ENCODE measurements at regions not wholly inside any gene's neighbourhood (a gene's known extent, or its start where the extent isn't known, plus 50 kb on each side); places are given as distances from the start of the nearest gene placed in this dataset.

- Histone ChIP-seq H3K79me2 (ENCODE audit: control insufficient read depth in 1 of 2, insufficient read depth in 2 of 2, low read length in 2 of 2) (no peaks in the 10 kb centered on the region), H2BK12ac (ENCODE audit: low read depth, low read length) (no peak overlapping the region), H3K79me1 (ENCODE audit: low read depth, low read length) (no peaks in the 10 kb centered on the region), H4K20me1 (replicated peaks in 1 of 2; ENCODE audit: control insufficient read depth in 1 of 2, insufficient read depth in 2 of 2, low read length in 2 of 2) (no peaks in the 10 kb centered on the region), H2BK15ac (ENCODE audit: low read length) (no peak overlapping the region), H3K27ac (ENCODE audit: low read depth, low read length) (no peak overlapping the region), H3K23ac (ENCODE audit: insufficient read length) (no peak overlapping the region), H3K9me3 (ENCODE audit: insufficient read depth in 2 of 2, low read depth in 1 of 2, low read length in 1 of 2) (no peaks in the 10 kb centered on the region), H2BK5ac (ENCODE audit: low read depth, low read length) (no peak overlapping the region), H2BK20ac (ENCODE audit: low read length) (no peak overlapping the region), H3K4me3 (ENCODE audit: extremely low read depth in 1 of 4, insufficient read depth in 2 of 4, low read depth in 3 of 4, low read length in 4 of 4) (no peak overlapping the region), H3K27me3 (replicated peaks in 1 of 4; ENCODE audit: control insufficient read depth in 3 of 4, extremely low read depth in 1 of 4, insufficient read depth in 3 of 4, low read length in 3 of 4) (no peaks in the 10 kb centered on the region), H2BK120ac (replicated peaks; ENCODE audit: low read depth, low read length) (no peak overlapping the region), H3K4me1 (replicated peaks in 1 of 4; ENCODE audit: control insufficient read depth in 3 of 4, insufficient read depth in 4 of 4, low read length in 3 of 4) (no peaks in the 10 kb centered on the region), H3K9ac (replicated peaks in 1 of 4; ENCODE audit: extremely low read depth in 1 of 4, low read depth in 3 of 4, low read length in 3 of 4) (no peak overlapping the region), H4K91ac (replicated peaks; ENCODE audit: insufficient read length, low read length) (no peak overlapping the region), H2AFZ (ENCODE audit: low read length) (no peak overlapping the region), H3K4me2 (ENCODE audit: insufficient read depth in 1 of 2, low read depth in 2 of 2, low read length in 2 of 2) (no peak overlapping the region), H3K4ac (replicated peaks; ENCODE audit: insufficient read length, low read depth, low read length) (no peak overlapping the region), H3K56ac (replicated peaks; ENCODE audit: insufficient read length, low read depth, low read length) (no peak overlapping the region), H3K23me2 (ENCODE audit: low read depth, low read length) (no peaks in the 10 kb centered on the region), H3K18ac (ENCODE audit: extremely low read depth, low read length) (no peak overlapping the region), H4K5ac (ENCODE audit: insufficient read length, low read depth, low read length) (no peak overlapping the region), H3K14ac (ENCODE audit: insufficient read length) (no peak overlapping the region), H2AK5ac (ENCODE audit: low read depth, low read length) (no peak overlapping the region), H3K36me3 (ENCODE audit: control insufficient read depth in 2 of 4, insufficient read depth in 4 of 4, low read length in 3 of 4) (no peaks in the 10 kb centered on the region), H4K8ac (ENCODE audit: extremely low read depth, insufficient read depth, low read length) (no peak overlapping the region)
- FAIRE-seq (no peak), DNase-seq (ENCODE audit: low read depth in 1 of 2, low spot score in 2 of 2) (no peak)
- POLR2A ChIA-PET (ENCODE audit: partially characterized antibody), result no interaction called here
- CTCF ChIA-PET (ENCODE audit: partially characterized antibody), result interaction anchor here (1.2 kb wide), 1 partner anchor 66 kb away, joined by 3 read pairs; no protein-coding TSS in a partner anchor
- TF ChIP-seq FOSL1 (IDR thresholded peaks at IDR 0.05; ENCODE audit: insufficient read depth, low read depth, low read length), result no peak
- TF ChIP-seq CHD2 (IDR thresholded peaks at IDR 0.05; ENCODE audit: low read length), result no peak
- no peak for TF ChIP-seq NANOG (IDR thresholded peaks at IDR 0.05; ENCODE audit: insufficient read depth, low read depth, low read length, poor library complexity, severe bottlenecking)
- TF ChIP-seq RXRA (IDR thresholded peaks at IDR 0.05; ENCODE audit: insufficient read depth, low read depth, low read length), result no peak
- TF ChIP-seq GABPA (IDR thresholded peaks at IDR 0.05; ENCODE audit: borderline replicate concordance, insufficient read depth, low read length), result no peak
- TF ChIP-seq SP2 (IDR thresholded peaks at IDR 0.05; ENCODE audit: low read length), result no peak
- TF ChIP-seq E2F6 (IDR thresholded peaks at IDR 0.05), result no peak
- TF ChIP-seq EZH2 (IDR thresholded peaks at IDR 0.05; ENCODE audit: low read depth, low read length, severe bottlenecking), result no peak
- no peak for TF ChIP-seq CEBPB (IDR thresholded peaks at IDR 0.05; ENCODE audit: low read depth, low read length)
- TF ChIP-seq KDM5A (IDR thresholded peaks at IDR 0.05; ENCODE audit: low read length), result no peak
- TF ChIP-seq GTF2F1 (IDR thresholded peaks at IDR 0.05; ENCODE audit: borderline replicate concordance, low read depth, low read length), result no peak
- TF ChIP-seq MAX (IDR thresholded peaks at IDR 0.05), result no peak
- no peak for TF ChIP-seq CREB1 (IDR thresholded peaks at IDR 0.05)
- TF ChIP-seq RAD21 (IDR thresholded peaks at IDR 0.05 in 1 of 2, conservative IDR thresholded peaks at IDR 0.05 in 1 of 2; ENCODE audit: low read depth in 2 of 2, low read length in 2 of 2), result no peak
- no peak for TF ChIP-seq RFX5 (IDR thresholded peaks at IDR 0.05; ENCODE audit: borderline replicate concordance, low read depth, low read length)
- TF ChIP-seq TBP (IDR thresholded peaks at IDR 0.05; ENCODE audit: low read depth, low read length), result no peak
Measured at GRCh38 chr9:99447951-99448350, 225.9 kb downstream of the SEC61B start.
